HUES48 (cell line): ENCODE measurements at regions not wholly inside any gene's neighbourhood (a gene's known extent, or its start where the extent isn't known, plus 50 kb on each side); places are given as distances from the start of the nearest gene placed in this dataset.
A peak's percentile ranks its signal among the peaks of the same experiment; 100 is the strongest.

Experiments
- H3K27ac ChIP-seq: one replicate; pipeline ENCODE4 v1.7.0; 2013; ENCODE audit warnings: low read depth, low read length, inconsistent platforms
- H3K27me3 ChIP-seq: 2 replicates; pipeline ENCODE4 v1.6.1; 2013; ENCODE audit warnings: mild to moderate bottlenecking, low read length; ENCODE audit not compliant: control insufficient read depth, insufficient read depth
- H3K36me3 ChIP-seq: 2 replicates; pipeline ENCODE4 v1.6.1; 2013; ENCODE audit warnings: low read length; ENCODE audit not compliant: control insufficient read depth, insufficient read depth
- H3K4me1 ChIP-seq: 2 replicates; pipeline ENCODE4 v1.6.1; 2013; ENCODE audit warnings: mild to moderate bottlenecking, low read length; ENCODE audit not compliant: control insufficient read depth, insufficient read depth
- H3K4me3 ChIP-seq: 2 replicates; pipeline ENCODE4 v1.5.1; 2013; ENCODE audit warnings: mild to moderate bottlenecking, low read depth, low read length
- H3K9ac ChIP-seq: 2 replicates; pipeline ENCODE4 v1.6.1; 2013; ENCODE audit warnings: mild to moderate bottlenecking, low read depth, low read length, moderate library complexity
- H3K9me3 ChIP-seq: 2 replicates; pipeline ENCODE4 v1.6.1; 2013; ENCODE audit warnings: low read length; ENCODE audit not compliant: control insufficient read depth, insufficient read depth

DNA sequence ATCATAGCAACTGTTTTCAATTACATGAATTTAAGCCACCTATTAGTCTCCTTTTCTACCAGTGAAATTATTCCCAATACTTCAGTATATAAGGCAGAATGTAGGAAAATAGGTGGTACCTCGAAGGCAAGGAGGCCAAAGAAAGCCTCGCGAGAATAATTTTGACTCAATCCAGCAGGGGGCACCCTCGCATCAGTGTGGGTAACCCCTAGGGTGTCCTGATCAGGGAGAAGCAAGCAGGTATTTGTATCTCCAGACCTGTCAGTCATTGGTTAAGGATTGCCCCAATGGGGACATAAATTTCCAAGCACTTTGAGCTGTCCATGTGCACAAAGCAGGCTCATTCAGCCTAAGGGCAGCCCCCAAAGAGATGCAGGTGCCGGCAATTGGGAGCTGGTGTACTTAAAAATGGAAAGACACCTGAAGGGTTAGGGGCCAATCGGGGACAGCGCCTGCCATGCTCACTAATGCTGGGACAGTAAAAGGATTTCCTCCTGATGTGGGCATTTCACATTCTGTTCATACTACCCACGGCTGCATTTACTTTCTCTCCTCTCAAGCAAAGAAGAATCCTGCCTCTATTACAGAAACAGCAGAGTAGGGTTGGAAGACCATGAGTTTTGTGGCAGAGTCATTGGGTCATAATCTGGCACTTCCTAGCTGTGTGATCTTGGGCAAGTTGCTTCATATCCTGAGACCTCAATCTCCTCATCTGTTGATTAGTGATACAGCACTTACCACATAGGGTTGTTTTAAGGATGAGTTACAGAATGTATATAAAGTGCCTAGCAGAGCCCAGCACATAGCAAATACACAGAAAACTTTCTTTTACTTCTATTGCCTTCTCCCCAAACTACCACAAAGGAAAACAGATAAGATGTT is 136.1 kb downstream of the ICOS start:
- peaks cover 2% of the 10 kb centered on the region; the same call in 1 of the 2 replicates for H3K4me1 ChIP-seq
- no peak overlapping the region for H3K9ac ChIP-seq
- H3K36me3 ChIP-seq: no peaks in the 10 kb centered on the region
- no peak overlapping the region for H3K4me3 ChIP-seq
- no peaks in the 10 kb centered on the region for H3K9me3 ChIP-seq
- H3K27ac ChIP-seq: no peak overlapping the region
- H3K27me3 ChIP-seq: no peaks in the 10 kb centered on the region

DNA sequence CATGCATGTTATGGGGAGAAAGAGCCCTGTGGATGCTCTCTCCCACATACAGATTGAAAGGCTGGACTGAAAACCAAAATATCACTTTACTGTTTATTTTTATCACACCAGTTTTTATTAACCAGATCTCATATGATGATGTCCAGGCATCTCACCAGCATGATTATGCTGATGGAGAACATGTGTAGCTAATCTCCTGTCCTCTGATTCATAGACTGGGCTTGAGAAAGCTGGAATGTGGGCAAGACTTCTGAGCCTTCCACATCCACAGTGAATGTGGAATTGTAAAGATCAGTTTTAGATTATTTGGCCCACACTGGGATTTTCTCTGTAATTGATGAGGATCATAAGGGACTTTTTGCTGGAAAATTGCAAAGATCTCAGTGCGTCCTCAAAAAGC is 137.9 kb downstream of the ICOS start:
- Histone ChIP-seq H3K27me3 (no peaks in the 10 kb centered on the region), H3K9me3 (no peaks in the 10 kb centered on the region), H3K36me3 (no peaks in the 10 kb centered on the region), H3K9ac (no peak overlapping the region), H3K4me1 (peaks cover 2% of the 10 kb centered on the region; the same call in 1 of the 2 replicates), H3K27ac (no peak overlapping the region), H3K4me3 (no peak overlapping the region)

DNA sequence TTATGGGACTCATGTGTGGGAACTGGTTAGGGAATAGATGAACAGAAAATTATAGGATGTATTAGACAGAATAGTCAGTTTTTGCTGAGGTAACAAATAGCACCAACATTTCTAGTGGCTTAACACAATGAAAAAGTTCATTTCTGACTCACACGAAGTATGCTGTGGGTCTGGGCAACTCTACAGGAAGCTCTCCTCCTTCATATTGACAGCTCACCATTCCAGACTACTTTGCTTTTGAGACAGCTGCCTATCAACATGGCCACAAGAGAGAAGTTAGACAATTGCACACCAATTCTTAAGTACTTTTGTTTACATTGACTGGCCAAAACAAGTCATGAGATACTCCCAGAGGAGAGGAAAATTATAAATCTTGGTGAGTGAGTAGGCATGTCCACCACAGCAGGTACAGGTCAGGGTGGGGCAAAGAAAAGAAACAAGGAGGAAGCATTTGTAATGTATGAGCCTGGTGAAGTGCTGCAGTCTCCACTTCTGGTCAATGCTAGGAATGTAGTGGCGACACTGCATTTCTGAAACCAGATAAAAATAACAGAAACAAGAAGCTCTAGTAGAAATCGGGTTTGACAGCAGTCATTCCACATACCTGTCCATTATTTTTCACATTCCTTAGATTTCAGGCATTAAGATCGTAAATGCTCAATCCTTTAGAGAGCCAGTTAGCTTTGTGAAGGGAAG is 141.6 kb downstream of the ICOS start:
- H3K9ac ChIP-seq: no peak overlapping the region
- H3K27ac ChIP-seq: no peak overlapping the region
- peaks cover 4% of the 10 kb centered on the region; the same call in 1 of the 2 replicates for H3K4me1 ChIP-seq

DNA sequence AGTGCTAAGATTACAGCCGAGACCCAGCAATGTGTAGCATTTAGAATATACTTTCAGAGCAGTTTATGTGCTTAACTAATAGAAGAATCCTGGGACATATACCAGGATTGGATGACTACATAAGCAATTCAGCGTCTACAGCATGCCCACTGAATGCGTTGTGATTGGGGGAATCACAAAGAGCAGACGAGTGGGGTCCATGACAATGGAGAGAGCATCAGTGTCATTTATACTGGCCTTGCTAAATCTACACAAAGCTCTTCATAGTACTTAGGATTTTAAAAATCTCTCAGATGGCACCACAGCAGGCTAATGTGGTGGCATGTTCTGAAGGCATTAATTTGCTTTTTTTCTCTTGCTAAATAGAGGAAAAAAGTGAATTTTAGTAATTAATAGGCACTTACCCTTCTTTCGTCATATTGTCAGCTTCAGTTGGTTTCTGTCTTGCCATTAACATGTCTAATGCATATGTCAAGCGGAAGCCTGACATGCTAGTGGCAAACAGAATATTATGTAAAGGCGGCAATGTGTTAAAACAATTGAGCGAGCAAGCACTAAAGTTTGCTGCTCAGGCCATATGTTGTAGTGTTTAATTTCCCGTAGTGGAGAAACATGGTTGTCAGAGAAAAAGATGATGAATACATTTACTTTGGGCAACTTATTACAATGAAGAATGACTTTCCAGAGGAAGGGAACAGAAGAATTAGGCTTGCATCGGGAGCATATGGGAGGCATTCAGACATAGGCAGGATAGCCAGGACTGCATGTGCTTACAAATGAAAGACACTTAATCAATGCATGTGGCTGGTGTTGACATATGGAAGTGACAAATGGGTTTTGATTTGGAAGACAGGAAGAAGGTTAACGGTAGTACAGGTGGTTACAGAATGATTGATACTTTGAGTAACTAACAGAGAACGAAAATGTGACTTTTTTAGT is 145.2 kb downstream of the ICOS start:
- no peak overlapping the region for H3K27ac ChIP-seq
- no peaks in the 10 kb centered on the region for H3K27me3 ChIP-seq
- H3K4me3 ChIP-seq: no peak overlapping the region
- no peak overlapping the region for H3K9ac ChIP-seq
- H3K36me3 ChIP-seq: no peaks in the 10 kb centered on the region
- peaks cover 4% of the 10 kb centered on the region; the same call in 1 of the 2 replicates for H3K4me1 ChIP-seq
- H3K9me3 ChIP-seq: no peaks in the 10 kb centered on the region

More for the DNA sequence above, 141.6 kb downstream of the ICOS start:
- Histone ChIP-seq H3K4me3 (no peak overlapping the region), H3K36me3 (no peaks in the 10 kb centered on the region), H3K27me3 (no peaks in the 10 kb centered on the region), H3K9me3 (no peaks in the 10 kb centered on the region)

DNA sequence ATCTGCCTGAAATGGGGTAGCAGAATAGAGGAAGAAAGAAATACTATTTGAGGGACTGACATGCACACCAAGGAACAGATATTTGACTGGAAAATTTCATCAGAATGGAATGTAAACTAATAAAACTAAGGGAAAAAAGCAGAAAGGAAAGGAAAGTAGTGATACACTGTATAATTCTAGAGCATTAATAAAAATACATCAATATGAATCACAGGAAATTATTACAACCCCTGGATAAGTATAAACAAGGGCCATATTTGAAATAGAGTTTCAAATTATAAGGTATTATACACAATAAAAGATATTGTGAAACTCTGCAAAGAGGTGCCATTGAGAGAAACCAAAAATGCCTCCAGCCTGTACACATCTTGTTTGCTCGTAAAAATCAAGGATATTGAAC is 149.6 kb downstream of the ICOS start:
- H3K27me3 ChIP-seq: no peaks in the 10 kb centered on the region
- no peak overlapping the region for H3K9ac ChIP-seq
- H3K4me3 ChIP-seq: no peak overlapping the region
- peaks cover 4% of the 10 kb centered on the region; the same call in 1 of the 2 replicates for H3K4me1 ChIP-seq
- H3K9me3 ChIP-seq: no peaks in the 10 kb centered on the region
- H3K36me3 ChIP-seq: no peaks in the 10 kb centered on the region
- no peak overlapping the region for H3K27ac ChIP-seq

DNA sequence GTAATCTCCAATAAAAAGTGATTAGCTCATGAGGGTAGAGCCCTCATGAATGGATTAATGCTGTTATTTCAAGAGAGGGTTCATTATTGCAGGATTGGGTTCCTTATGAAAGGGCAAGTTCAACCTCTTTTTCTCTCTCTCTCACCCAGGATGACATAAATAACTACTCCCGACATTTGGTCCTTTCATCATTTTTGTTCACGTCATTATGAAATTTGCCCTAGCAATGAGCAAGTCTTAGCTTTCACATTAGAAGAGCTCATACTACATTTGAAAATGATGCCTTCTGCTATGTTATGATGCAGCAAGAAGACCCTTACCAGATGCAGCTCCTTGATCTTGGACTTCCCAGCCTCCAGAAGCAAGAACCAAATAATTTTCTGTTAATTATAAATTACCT is 152.5 kb downstream of the ICOS start:
- H3K9me3 ChIP-seq: no peaks in the 10 kb centered on the region
- H3K36me3 ChIP-seq: no peaks in the 10 kb centered on the region

DNA sequence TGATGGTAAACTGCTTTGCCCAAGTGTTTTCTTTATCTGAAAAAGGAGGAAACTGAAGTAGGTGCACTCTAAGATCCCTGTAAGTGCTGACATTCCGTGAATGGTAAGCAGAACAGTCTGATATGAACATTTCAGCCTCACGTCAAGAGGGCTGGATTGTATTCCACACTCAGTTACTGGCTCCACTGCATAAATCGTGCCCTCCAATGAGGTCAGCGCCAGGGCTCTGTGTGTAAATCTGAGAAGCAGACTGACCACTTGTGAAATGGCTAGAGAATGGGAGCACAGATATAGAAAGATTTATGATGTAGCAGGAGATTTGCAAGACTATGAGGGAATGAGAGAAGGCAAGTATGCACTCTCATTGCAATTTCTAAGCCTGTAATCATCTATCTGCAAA is 153.0 kb downstream of the ICOS start:
- no peak overlapping the region for H3K9ac ChIP-seq
- no peak overlapping the region for H3K27ac ChIP-seq
- H3K4me3 ChIP-seq: no peak overlapping the region
- H3K9me3 ChIP-seq: no peaks in the 10 kb centered on the region
- H3K27me3 ChIP-seq: no peaks in the 10 kb centered on the region
- H3K36me3 ChIP-seq: no peaks in the 10 kb centered on the region
- H3K4me1 ChIP-seq: no peaks in the 10 kb centered on the region

More for the DNA sequence above, 152.5 kb downstream of the ICOS start:
- Histone ChIP-seq H3K4me3 (no peak overlapping the region), H3K27ac (no peak overlapping the region), H3K4me1 (no peaks in the 10 kb centered on the region), H3K27me3 (no peaks in the 10 kb centered on the region), H3K9ac (no peak overlapping the region)

DNA sequence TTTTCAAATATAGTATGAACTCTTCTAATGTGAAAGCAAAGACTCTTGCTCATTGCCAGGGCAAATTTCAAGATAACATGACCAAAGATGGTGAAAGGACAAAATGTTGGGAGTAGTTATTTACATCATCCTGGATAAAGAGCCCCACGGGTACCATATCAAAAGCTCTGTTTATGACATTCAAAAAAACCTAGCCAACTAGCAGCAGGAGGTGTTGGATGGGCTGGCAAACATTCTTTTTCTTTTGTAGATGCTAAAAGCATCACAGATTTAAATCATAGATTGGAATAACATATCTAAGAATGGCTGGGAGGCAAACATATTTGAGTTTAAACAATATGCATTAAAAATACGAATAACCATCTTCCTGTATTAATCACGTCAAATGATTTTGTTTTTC is 153.5 kb downstream of the ICOS start:
- H3K4me3 ChIP-seq: no peak overlapping the region
- H3K27me3 ChIP-seq: no peaks in the 10 kb centered on the region
- no peaks in the 10 kb centered on the region for H3K4me1 ChIP-seq
- H3K36me3 ChIP-seq: no peaks in the 10 kb centered on the region
- H3K27ac ChIP-seq: no peak overlapping the region
- H3K9ac ChIP-seq: no peak overlapping the region
- no peaks in the 10 kb centered on the region for H3K9me3 ChIP-seq

DNA sequence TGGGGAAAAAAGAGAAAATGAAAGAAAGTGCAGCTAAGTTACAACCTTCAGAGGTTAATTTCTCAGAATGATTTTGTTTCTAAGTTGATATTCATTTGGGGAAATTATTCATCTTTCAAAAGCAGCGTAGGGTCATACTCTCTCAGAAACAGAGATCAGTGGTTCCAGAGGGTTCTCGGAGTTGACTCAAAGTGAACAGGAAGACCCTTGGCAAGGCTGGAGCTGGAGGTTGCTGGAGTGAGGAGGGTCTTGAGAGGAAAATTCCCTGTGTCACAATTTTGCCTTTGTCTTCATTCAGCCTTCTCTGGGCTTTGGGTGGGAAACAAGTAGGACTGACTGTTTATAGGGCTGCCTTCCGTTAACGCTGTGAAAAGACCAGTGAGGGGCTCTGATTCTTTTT is 168.2 kb downstream of the ICOS start:
- no peak overlapping the region for H3K4me3 ChIP-seq
- H3K27ac ChIP-seq: no peak overlapping the region
- no peaks in the 10 kb centered on the region for H3K36me3 ChIP-seq
- H3K27me3 ChIP-seq: no peaks in the 10 kb centered on the region
- no peaks in the 10 kb centered on the region for H3K9me3 ChIP-seq
- peaks cover 15% of the 10 kb centered on the region for H3K4me1 ChIP-seq
- no peak overlapping the region for H3K9ac ChIP-seq

DNA sequence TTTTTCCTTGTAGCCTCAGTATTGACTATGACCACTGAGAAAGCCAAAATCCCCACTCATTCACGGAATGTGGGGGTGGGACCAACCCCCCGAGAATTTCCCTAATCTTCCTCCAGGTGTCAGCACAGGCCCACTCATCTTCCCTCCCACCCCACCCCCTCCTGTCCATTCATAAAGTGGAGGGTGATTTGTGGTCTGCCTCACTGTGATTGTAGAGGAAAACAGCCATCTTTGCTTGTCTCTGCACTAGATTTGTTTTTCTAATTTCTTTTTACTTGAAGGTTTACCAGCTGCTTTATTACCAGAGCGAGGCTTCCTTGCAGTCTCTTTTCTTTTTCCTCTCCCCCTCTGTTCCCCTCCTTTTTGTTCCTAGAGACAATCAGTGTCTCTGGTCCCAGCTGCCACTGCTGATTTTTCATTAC is 171.8 kb downstream of the ICOS start:
- H3K4me1 ChIP-seq: peaks cover 15% of the 10 kb centered on the region
- H3K27me3 ChIP-seq: no peaks in the 10 kb centered on the region
- H3K36me3 ChIP-seq: no peaks in the 10 kb centered on the region
- H3K9ac ChIP-seq: 0 out of 2 replicates have a peak overlapping the region, but pooled peaks have one; percentile 12
- no peak overlapping the region for H3K4me3 ChIP-seq
- no peaks in the 10 kb centered on the region for H3K9me3 ChIP-seq
- H3K27ac ChIP-seq: no peak overlapping the region
